ENCODE measurements at regions not wholly inside any gene's neighbourhood (a gene's known extent, or its start where the extent isn't known, plus 50 kb on each side); places are given as distances from the start of the nearest gene placed in this dataset.

DNA sequence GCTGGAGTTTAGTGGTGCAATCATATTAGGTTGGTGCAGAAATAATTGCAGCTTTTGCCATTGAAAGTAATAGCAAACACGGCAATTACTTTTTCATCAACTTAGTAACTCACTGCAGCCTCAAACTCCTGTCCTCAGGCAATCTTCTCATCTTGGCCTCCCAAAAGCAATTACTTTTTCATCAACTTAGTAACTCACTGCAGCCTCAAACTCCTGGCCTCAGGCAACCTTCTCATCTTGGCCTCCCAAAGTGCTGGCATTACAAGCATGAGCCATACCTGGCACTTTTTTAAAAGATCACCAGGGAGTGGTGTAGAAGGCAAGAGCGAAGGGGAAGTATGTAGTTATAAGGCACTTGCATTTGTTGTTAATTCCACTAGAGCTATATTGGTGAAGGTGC is 491.1 kb upstream of the ADGRL3 start:
- Histone ChIP-seq H3T11ph (ENCODE audit: low read length) (no peak overlapping the region), H4K5ac (ENCODE audit: insufficient read length, low read depth, low read length) (no peak overlapping the region), H3K4ac (ENCODE audit: low read depth, low read length) (no peak overlapping the region), H2BK20ac (ENCODE audit: low read depth, low read length, poor library complexity, severe bottlenecking) (no peak overlapping the region), H3K9ac (ENCODE audit: extremely low read depth, insufficient read length, low read length) (no peak overlapping the region), H3K56ac (ENCODE audit: insufficient read length, low read depth, low read length) (no peak overlapping the region), H3K27me3 (ENCODE audit: insufficient read depth, low read length) (no peaks in the 10 kb centered on the region), H3K18ac (ENCODE audit: insufficient read length, low read depth, low read length) (no peak overlapping the region), H2BK120ac (ENCODE audit: low read depth, low read length, poor library complexity, severe bottlenecking) (no peak overlapping the region), H2AK5ac (ENCODE audit: insufficient read length, low read length) (no peak overlapping the region), H3K27ac (ENCODE audit: insufficient read length, low read depth, low read length) (no peak overlapping the region), H4K91ac (ENCODE audit: insufficient read length, low read depth, low read length) (no peak overlapping the region), H2BK5ac (ENCODE audit: insufficient read length, low read length) (no peak overlapping the region), H2BK12ac (ENCODE audit: insufficient read length, low read depth, low read length) (no peak overlapping the region), H3K79me2 (ENCODE audit: insufficient read depth, low read length) (no peaks in the 10 kb centered on the region), H3K79me1 (ENCODE audit: insufficient read depth, low read depth, low read length, poor library complexity, severe bottlenecking) (no peaks in the 10 kb centered on the region), H3K23ac (ENCODE audit: insufficient read length, low read depth, low read length) (no peak overlapping the region), H4K20me1 (ENCODE audit: control insufficient read depth, insufficient read depth, insufficient read length) (no peaks in the 10 kb centered on the region), H2BK15ac (ENCODE audit: low read depth, low read length) (no peak overlapping the region), H3K14ac (ENCODE audit: insufficient read depth, low read length) (no peak overlapping the region), H3K4me1 (ENCODE audit: insufficient read depth, low read length) (no peaks in the 10 kb centered on the region), H2AFZ (ENCODE audit: low read length) (no peak overlapping the region), H3K9me3 (ENCODE audit: control insufficient read depth, low read depth, low read length) (no peaks in the 10 kb centered on the region), H4K8ac (replicated peaks; ENCODE audit: insufficient read length, low read depth, low read length) (no peak overlapping the region), H3K23me2 (ENCODE audit: insufficient read length, low read depth, low read length, poor library complexity, severe bottlenecking) (no peaks in the 10 kb centered on the region), H3K4me2 (ENCODE audit: insufficient read depth, insufficient read length, low read length) (no peak overlapping the region)
- Mint-ChIP-seq H3K27ac (no peak overlapping the region), H3K4me3 (no peak overlapping the region), H3K9me3 (no peaks in the 10 kb centered on the region), H3K27me3 (ENCODE audit: low read depth) (no peaks in the 10 kb centered on the region), H3K4me1 (peaks cover 0 to 2% of the 10 kb centered on the region in 2 experiments; a peak in 1 of 4 replicates), H3K36me3 (ENCODE audit: insufficient read depth in 1 of 3, low read depth in 3 of 3) (no peaks in the 10 kb centered on the region)
- DNase-seq = no peak
- WGBS (ENCODE audit: extremely low coverage, insufficient read length, low lambda C conversion rate) = no CpG with 5 or more reads among the region's 2 CpGs
- TF ChIP-seq, protein P1, sequence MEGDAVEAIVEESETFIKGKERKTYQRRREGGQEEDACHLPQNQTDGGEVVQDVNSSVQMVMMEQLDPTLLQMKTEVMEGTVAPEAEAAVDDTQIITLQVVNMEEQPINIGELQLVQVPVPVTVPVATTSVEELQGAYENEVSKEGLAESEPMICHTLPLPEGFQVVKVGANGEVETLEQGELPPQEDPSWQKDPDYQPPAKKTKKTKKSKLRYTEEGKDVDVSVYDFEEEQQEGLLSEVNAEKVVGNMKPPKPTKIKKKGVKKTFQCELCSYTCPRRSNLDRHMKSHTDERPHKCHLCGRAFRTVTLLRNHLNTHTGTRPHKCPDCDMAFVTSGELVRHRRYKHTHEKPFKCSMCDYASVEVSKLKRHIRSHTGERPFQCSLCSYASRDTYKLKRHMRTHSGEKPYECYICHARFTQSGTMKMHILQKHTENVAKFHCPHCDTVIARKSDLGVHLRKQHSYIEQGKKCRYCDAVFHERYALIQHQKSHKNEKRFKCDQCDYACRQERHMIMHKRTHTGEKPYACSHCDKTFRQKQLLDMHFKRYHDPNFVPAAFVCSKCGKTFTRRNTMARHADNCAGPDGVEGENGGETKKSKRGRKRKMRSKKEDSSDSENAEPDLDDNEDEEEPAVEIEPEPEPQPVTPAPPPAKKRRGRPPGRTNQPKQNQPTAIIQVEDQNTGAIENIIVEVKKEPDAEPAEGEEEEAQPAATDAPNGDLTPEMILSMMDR (conservative IDR thresholded peaks at IDR 0.05) = no peak

Data from H9 (cell line).